ENCODE measurements at regions not wholly inside any gene's neighbourhood (a gene's known extent, or its start where the extent isn't known, plus 50 kb on each side); places are given as distances from the start of the nearest gene placed in this dataset.

DNA sequence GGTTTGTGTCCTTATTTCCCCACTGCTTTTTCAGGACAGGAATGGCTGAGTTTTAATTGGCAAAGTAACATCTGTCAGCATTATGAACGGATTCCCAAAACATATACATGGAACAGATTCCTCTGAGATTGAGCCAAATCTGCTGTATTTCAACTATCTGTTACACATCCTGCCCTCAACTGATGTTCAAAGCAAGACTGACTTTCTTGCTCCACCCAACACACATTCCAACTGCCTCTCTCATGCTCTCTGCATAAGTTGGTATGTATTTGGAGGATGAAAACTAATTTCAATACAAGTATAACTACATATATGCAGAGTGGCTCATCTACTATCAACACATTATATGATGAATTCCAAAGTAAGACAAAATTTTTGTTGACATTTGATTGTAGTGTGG is 342.2 kb downstream of the GATA3 start:
- TF ChIP-seq, protein P1, sequence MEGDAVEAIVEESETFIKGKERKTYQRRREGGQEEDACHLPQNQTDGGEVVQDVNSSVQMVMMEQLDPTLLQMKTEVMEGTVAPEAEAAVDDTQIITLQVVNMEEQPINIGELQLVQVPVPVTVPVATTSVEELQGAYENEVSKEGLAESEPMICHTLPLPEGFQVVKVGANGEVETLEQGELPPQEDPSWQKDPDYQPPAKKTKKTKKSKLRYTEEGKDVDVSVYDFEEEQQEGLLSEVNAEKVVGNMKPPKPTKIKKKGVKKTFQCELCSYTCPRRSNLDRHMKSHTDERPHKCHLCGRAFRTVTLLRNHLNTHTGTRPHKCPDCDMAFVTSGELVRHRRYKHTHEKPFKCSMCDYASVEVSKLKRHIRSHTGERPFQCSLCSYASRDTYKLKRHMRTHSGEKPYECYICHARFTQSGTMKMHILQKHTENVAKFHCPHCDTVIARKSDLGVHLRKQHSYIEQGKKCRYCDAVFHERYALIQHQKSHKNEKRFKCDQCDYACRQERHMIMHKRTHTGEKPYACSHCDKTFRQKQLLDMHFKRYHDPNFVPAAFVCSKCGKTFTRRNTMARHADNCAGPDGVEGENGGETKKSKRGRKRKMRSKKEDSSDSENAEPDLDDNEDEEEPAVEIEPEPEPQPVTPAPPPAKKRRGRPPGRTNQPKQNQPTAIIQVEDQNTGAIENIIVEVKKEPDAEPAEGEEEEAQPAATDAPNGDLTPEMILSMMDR (IDR thresholded peaks at IDR 0.05; ENCODE audit: poor library complexity), result no peak
- no peak for TF ChIP-seq EZH2 (IDR thresholded peaks at IDR 0.05; ENCODE audit: borderline replicate concordance)
